ENCODE measurements at regions not wholly inside any gene's neighbourhood (a gene's known extent, or its start where the extent isn't known, plus 50 kb on each side); places are given as distances from the start of the nearest gene placed in this dataset.

DNA sequence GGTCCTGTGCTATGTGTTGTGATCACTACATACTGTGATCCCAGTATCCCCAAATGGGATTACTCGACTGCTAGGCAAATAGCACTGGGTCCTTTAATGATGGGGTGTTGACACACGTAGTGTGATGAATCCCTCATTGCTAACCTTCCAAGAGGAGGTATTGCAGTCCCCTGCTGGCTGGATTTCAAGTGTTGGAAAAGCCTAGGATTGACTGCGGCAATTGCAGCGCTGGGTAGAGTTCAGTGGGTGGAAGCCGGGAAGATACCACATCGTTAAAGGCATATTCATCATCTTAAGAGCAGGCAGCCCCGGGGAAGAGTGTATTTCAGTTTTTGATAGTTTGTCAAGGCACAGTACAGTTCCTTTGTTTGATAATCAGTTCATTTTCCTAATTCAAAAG lies 159.9 kb downstream of the TRIML1 start:
- Histone ChIP-seq H3K27me3 (ENCODE audit: control insufficient read depth, insufficient read depth, low read length) (no peaks in the 10 kb centered on the region), H3K9me3 (ENCODE audit: control insufficient read depth, insufficient read depth, low read depth, low read length) (no peaks in the 10 kb centered on the region), H3K4me1 (ENCODE audit: control insufficient read depth, extremely low read depth, insufficient read depth, low read length) (no peaks in the 10 kb centered on the region), H3K36me3 (ENCODE audit: control insufficient read depth, insufficient read depth, low read length) (no peaks in the 10 kb centered on the region), H3K4me3 (replicated peaks in 1 of 4; ENCODE audit: control extremely low read depth in 1 of 4, insufficient read depth in 1 of 4, low read depth in 3 of 4, low read length in 4 of 4) (no peak overlapping the region), H2AFZ (ENCODE audit: low read length) (no peak overlapping the region), H3K4me2 (ENCODE audit: extremely low read depth, insufficient read depth, low read length) (no peak overlapping the region), H3K79me2 (ENCODE audit: control insufficient read depth, insufficient read depth, low read length) (no peaks in the 10 kb centered on the region), H3K9ac (ENCODE audit: insufficient read depth, low read length) (no peak overlapping the region), H4K20me1 (ENCODE audit: control insufficient read depth, extremely low read depth, insufficient read depth, low read length) (no peaks in the 10 kb centered on the region), H3K27ac (ENCODE audit: insufficient read depth, low read length) (no peak overlapping the region)
- TF ChIP-seq EZH2 (IDR thresholded peaks at IDR 0.05; ENCODE audit: low read length, missing control alignments): no peak
- TF ChIP-seq, protein P1, sequence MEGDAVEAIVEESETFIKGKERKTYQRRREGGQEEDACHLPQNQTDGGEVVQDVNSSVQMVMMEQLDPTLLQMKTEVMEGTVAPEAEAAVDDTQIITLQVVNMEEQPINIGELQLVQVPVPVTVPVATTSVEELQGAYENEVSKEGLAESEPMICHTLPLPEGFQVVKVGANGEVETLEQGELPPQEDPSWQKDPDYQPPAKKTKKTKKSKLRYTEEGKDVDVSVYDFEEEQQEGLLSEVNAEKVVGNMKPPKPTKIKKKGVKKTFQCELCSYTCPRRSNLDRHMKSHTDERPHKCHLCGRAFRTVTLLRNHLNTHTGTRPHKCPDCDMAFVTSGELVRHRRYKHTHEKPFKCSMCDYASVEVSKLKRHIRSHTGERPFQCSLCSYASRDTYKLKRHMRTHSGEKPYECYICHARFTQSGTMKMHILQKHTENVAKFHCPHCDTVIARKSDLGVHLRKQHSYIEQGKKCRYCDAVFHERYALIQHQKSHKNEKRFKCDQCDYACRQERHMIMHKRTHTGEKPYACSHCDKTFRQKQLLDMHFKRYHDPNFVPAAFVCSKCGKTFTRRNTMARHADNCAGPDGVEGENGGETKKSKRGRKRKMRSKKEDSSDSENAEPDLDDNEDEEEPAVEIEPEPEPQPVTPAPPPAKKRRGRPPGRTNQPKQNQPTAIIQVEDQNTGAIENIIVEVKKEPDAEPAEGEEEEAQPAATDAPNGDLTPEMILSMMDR (conservative IDR thresholded peaks at IDR 0.05 in 1 of 2, IDR thresholded peaks at IDR 0.05 in 1 of 2; ENCODE audit: low read depth in 1 of 2, low read length in 2 of 2): no peak
- DNase-seq (ENCODE audit: low read depth in 2 of 2): no peak

DNA sequence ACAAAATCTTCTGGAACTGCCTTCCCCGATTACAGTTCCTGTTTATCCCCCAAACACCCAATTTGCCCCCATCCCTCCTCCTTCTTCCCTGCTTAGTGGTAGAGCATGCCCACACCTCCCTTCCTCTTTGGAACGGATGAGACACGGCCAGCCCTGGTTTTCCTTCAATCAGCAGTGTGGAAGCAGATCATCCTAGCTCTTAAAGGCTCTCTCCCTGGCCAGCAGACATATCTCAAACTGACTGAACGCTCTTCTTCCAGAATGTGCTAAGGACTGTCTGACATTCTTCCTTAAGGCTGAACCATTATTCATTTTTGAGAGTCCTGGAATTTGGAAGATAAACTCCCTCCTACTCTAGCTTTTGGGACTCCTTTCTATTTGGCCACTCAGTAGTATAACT lies 161.1 kb downstream of the TRIML1 start:
- no peak for TF ChIP-seq EZH2 (IDR thresholded peaks at IDR 0.05; ENCODE audit: low read length, missing control alignments)
- TF ChIP-seq, protein P1 (conservative IDR thresholded peaks at IDR 0.05 in 1 of 2, IDR thresholded peaks at IDR 0.05 in 1 of 2; ENCODE audit: low read depth in 1 of 2, low read length in 2 of 2): no peak
- no peaks in the 10 kb centered on the region for H3K4me1 ChIP-seq (ENCODE audit: control insufficient read depth, extremely low read depth, insufficient read depth, low read length)
- H3K27ac ChIP-seq (ENCODE audit: insufficient read depth, low read length): no peak overlapping the region
- no peak for DNase-seq (ENCODE audit: low read depth in 2 of 2)
- H3K27me3 ChIP-seq (ENCODE audit: control insufficient read depth, insufficient read depth, low read length): no peaks in the 10 kb centered on the region
- H3K4me3 ChIP-seq (replicated peaks in 1 of 4; ENCODE audit: control extremely low read depth in 1 of 4, insufficient read depth in 1 of 4, low read depth in 3 of 4, low read length in 4 of 4): no peak overlapping the region
- H4K20me1 ChIP-seq (ENCODE audit: control insufficient read depth, extremely low read depth, insufficient read depth, low read length): no peaks in the 10 kb centered on the region
- no peaks in the 10 kb centered on the region for H3K79me2 ChIP-seq (ENCODE audit: control insufficient read depth, insufficient read depth, low read length)
- no peak overlapping the region for H2AFZ ChIP-seq (ENCODE audit: low read length)
- H3K9me3 ChIP-seq (ENCODE audit: control insufficient read depth, insufficient read depth, low read depth, low read length): no peaks in the 10 kb centered on the region
- no peaks in the 10 kb centered on the region for H3K36me3 ChIP-seq (ENCODE audit: control insufficient read depth, insufficient read depth, low read length)
- H3K9ac ChIP-seq (ENCODE audit: insufficient read depth, low read length): no peak overlapping the region
- H3K4me2 ChIP-seq (ENCODE audit: extremely low read depth, insufficient read depth, low read length): no peak overlapping the region

DNA sequence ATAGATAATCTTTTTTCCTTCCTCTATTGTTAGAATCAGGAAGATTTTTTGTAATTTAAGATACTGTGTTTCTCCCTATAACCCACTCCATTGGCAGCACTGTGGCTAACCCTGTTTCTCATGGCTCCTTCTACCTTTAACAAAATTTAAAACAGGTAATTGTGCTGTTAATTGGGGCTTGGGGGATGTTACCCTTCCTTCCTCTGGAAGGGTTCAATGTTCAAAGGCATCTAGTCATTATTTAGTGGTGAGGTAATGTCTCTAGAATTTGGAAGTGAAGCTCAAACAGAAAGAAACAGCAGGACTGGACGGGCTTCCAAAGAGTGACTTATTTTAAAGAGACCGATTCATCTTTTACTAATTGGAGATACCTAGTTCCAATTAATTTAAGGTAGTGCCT lies 166.4 kb downstream of the TRIML1 start:
- no peak for TF ChIP-seq EZH2 (IDR thresholded peaks at IDR 0.05; ENCODE audit: low read length, missing control alignments)
- TF ChIP-seq, protein P1 (conservative IDR thresholded peaks at IDR 0.05 in 1 of 2, IDR thresholded peaks at IDR 0.05 in 1 of 2; ENCODE audit: low read depth in 1 of 2, low read length in 2 of 2): no peak
- no peaks in the 10 kb centered on the region for H4K20me1 ChIP-seq (ENCODE audit: control insufficient read depth, extremely low read depth, insufficient read depth, low read length)
- no peak for DNase-seq (ENCODE audit: low read depth in 2 of 2)

More for the DNA sequence above, 166.4 kb downstream of the TRIML1 start:
- Histone ChIP-seq H3K4me1 (ENCODE audit: control insufficient read depth, extremely low read depth, insufficient read depth, low read length) (no peaks in the 10 kb centered on the region), H3K9ac (ENCODE audit: insufficient read depth, low read length) (no peak overlapping the region), H3K4me2 (ENCODE audit: extremely low read depth, insufficient read depth, low read length) (no peak overlapping the region), H2AFZ (ENCODE audit: low read length) (no peak overlapping the region), H3K79me2 (ENCODE audit: control insufficient read depth, insufficient read depth, low read length) (no peaks in the 10 kb centered on the region), H3K4me3 (replicated peaks in 1 of 4; ENCODE audit: control extremely low read depth in 1 of 4, insufficient read depth in 1 of 4, low read depth in 3 of 4, low read length in 4 of 4) (no peak overlapping the region), H3K27me3 (ENCODE audit: control insufficient read depth, insufficient read depth, low read length) (no peaks in the 10 kb centered on the region), H3K9me3 (ENCODE audit: control insufficient read depth, insufficient read depth, low read depth, low read length) (no peaks in the 10 kb centered on the region), H3K36me3 (ENCODE audit: control insufficient read depth, insufficient read depth, low read length) (no peaks in the 10 kb centered on the region), H3K27ac (ENCODE audit: insufficient read depth, low read length) (no peak overlapping the region)

Data from fibroblast of lung (primary cell).